H1 (cell line): ENCODE measurements at regions not wholly inside any gene's neighbourhood (a gene's known extent, or its start where the extent isn't known, plus 50 kb on each side); places are given as distances from the start of the nearest gene placed in this dataset.

Experiments
- POLR2AphosphoS5 ChIP-seq: IDR thresholded peaks from 2 replicates; pipeline ENCODE4 v1.6.1; 2011; ENCODE audit warnings: low read depth, low read length
- YY1 ChIP-seq: IDR thresholded peaks from 2 replicates; pipeline ENCODE4 v1.6.1; 2011; ENCODE audit warnings: low read depth, mild to moderate bottlenecking, low read length
- TF ChIP-seq, protein P1 (sequence below), 3 experiments: IDR thresholded peaks; 1 replicate in 2 of 3; 2 replicates in 1 of 3; pipeline versions ENCODE4 v1.5.1 to v1.6.1; 2011; ENCODE audit warnings: low read length in 3 of 3, mild to moderate bottlenecking in 3 of 3, inconsistent platforms in 2 of 3, low read depth in 1 of 3, moderate library complexity in 1 of 3; ENCODE audit not compliant: insufficient read depth in 1 of 3; ENCODE audit errors: control extremely low read depth in 1 of 3

DNA sequence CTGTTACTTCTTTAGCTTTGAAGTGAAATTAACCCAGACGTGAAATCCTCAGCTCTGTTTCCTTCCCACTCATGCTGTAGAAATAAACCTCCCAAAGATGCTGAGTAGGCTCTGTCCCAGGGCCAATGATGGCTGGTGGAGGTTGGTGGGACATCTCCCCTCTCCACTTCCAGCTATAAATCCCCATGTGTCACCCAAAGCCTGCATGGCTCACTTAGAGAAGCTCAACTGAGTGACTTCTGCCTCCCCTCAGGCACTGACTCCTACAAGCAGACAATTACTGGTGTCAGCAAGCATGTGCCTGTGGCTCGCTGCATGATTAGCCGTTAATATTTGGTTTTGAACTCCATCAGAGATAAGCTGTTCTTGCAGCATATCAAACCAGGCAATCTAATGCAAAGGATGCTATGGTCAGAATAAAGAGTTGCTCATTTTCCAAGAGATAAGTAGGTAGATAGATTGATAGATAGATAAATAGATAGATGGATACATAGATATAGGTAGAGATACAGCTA, 569.5 kb upstream of the WWC1 start:
- TF ChIP-seq POLR2AphosphoS5 (no peak), YY1 (no peak)
- TF ChIP-seq, protein P1, sequence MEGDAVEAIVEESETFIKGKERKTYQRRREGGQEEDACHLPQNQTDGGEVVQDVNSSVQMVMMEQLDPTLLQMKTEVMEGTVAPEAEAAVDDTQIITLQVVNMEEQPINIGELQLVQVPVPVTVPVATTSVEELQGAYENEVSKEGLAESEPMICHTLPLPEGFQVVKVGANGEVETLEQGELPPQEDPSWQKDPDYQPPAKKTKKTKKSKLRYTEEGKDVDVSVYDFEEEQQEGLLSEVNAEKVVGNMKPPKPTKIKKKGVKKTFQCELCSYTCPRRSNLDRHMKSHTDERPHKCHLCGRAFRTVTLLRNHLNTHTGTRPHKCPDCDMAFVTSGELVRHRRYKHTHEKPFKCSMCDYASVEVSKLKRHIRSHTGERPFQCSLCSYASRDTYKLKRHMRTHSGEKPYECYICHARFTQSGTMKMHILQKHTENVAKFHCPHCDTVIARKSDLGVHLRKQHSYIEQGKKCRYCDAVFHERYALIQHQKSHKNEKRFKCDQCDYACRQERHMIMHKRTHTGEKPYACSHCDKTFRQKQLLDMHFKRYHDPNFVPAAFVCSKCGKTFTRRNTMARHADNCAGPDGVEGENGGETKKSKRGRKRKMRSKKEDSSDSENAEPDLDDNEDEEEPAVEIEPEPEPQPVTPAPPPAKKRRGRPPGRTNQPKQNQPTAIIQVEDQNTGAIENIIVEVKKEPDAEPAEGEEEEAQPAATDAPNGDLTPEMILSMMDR (IDR thresholded peaks at IDR 0.05; ENCODE audit: control extremely low read depth in 1 of 3, insufficient read depth in 1 of 3, low read depth in 1 of 3, low read length in 3 of 3), result no peak
